AG09319 (cell line): ENCODE measurements at regions not wholly inside any gene's neighbourhood (a gene's known extent, or its start where the extent isn't known, plus 50 kb on each side); places are given as distances from the start of the nearest gene placed in this dataset.
A peak's percentile ranks its signal among the peaks of the same experiment; 100 is the strongest.

Source experiments
- DNase-seq: peaks from one replicate; pipeline ENCODE4 v3.0.0-alpha.2; 2010; ENCODE audit warnings: low read depth; ENCODE audit errors: extremely low read depth
- CTCF ChIP-seq: IDR thresholded peaks from 2 replicates; pipeline ENCODE4 v1.5.1; 2011; ENCODE audit warnings: low read depth, mild to moderate bottlenecking, inconsistent platforms, low read length, moderate library complexity

DNA sequence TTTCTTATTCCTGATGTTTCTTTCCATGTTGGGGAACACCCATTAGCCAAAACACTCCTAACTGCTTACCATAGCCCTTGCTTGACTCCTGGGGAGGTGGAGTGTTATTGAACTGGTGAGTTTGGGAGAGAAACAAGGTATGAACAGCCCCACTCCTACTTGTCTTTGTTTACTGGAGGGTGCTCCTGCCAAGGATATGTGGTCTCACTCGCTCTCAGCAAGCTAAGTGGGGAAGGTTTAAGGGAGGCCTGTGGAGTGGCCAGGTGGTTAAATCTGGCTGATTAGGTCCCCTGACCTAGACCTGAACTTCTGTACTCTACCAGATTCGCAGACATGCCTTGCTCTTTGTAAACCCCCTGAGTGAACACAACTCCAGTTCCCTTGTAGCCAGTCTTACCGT, 300.1 kb downstream of the PTEN start:
- TF ChIP-seq CTCF = no peak
- no peak for DNase-seq

DNA sequence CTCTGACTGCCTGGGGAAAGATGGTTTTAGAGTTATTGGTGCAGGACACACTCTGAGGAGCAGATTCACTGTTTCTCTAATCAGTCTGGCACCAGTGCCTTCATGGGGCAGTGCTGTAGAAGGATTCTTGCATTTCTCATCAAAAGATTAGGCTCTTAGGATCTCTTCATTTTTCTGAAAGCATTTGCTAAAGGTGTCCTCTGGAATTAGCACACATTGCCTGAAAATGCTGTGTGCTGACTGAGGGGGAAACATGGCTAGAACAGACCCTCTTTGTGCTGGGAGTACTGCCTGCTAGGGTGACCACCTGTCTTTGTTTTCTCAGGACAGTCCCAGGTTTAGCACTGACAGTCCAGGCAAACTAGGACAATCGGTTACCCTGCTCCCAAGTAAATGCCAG, 301.0 kb downstream of the PTEN start:
- DNase-seq = no peak
- no peak for TF ChIP-seq CTCF

DNA sequence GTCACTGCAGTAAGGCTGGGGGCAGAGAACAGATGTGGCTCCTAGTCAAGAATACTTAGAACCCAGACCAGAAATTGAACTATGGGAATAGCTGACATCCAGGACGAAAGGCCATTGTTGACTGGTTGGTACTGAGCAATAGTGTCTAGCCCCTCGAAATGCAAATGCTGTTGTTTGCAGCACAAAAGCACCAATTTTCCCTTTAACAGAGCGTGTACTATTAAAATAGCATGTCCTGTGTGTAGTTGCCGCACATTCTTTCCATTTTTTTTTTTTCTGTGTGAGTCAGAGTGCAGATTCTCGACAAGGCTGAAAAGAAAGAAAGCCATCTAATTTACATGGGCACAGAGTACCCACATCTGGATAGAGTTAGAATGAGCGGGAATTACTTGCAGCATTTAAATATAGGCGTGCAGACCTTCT, 302.4 kb downstream of the PTEN start:
- TF ChIP-seq CTCF = no peak
- peak; percentile 84 for DNase-seq

GRCh38 chr10:88168171-88169036, 305.0 kb downstream of the PTEN start:
- no peak for TF ChIP-seq CTCF
- no peak for DNase-seq

- no peak for DNase-seq
- TF ChIP-seq CTCF = no peak
Observed at GRCh38 chr10:88169037-88169319, 305.6 kb downstream of the PTEN start.

DNA sequence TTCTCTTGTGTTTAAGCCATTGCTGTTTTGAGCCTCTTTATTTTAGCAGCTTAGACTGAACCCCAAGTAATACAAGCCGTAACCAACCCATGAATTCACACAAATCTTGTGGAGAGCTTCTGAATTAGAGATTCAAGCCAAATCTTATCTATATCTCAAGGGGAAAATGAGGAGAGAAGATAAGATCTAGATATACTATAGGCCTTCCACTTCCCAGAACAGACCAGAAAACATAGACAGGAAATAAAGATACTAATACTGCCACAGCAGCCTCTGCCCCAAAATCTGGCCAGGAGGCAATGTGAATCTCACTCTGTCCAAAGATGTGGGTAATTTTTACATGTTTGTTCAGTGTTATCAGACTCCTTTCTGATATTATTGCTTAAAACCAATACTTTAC, 307.2 kb downstream of the PTEN start:
- no peak for TF ChIP-seq CTCF
- DNase-seq = no peak

- DNase-seq = no peak
- no peak for TF ChIP-seq CTCF
Observed at GRCh38 chr10:88172159-88172558, 308.7 kb downstream of the PTEN start.
